ENCODE measurements at regions not wholly inside any gene's neighbourhood (a gene's known extent, or its start where the extent isn't known, plus 50 kb on each side); places are given as distances from the start of the nearest gene placed in this dataset.

GRCh38 chr11:112785719-112786118 is 175.5 kb upstream of the NCAM1 start:
- no peak overlapping the region for H2AFZ ChIP-seq (replicated peaks; ENCODE audit: low read length, poor library complexity)
- no peak overlapping the region for H3K56ac ChIP-seq (ENCODE audit: extremely low read depth, insufficient read depth, low read length)

More at GRCh38 chr11:112785719-112786118, 175.5 kb upstream of the NCAM1 start:
- Histone ChIP-seq H3K18ac (ENCODE audit: low read depth, low read length) (no peak overlapping the region), H3K9me3 (ENCODE audit: control insufficient read depth, insufficient read depth, low read length) (0 out of 2 replicates have a peak, but pooled peaks cover 2% of the 10 kb centered on the region), H3K27ac (ENCODE audit: insufficient read depth, low read length) (no peak overlapping the region), H3K4ac (ENCODE audit: low read depth, low read length) (no peak overlapping the region), H3K23ac (ENCODE audit: low read depth, low read length) (no peak overlapping the region), H2BK120ac (ENCODE audit: low read depth, low read length) (no peak overlapping the region), H3K9me1 (ENCODE audit: insufficient read depth, low read length) (no peaks in the 10 kb centered on the region), H4K5ac (ENCODE audit: low read depth, low read length) (no peak overlapping the region), H4K8ac (ENCODE audit: low read depth in 2 of 2, low read length in 2 of 2) (no peak overlapping the region), H3K9ac (ENCODE audit: low read depth, low read length) (no peak overlapping the region), H3K27me3 (ENCODE audit: control insufficient read depth, insufficient read depth, low read length) (no peaks in the 10 kb centered on the region), H3K4me2 (ENCODE audit: low read depth, low read length) (no peak overlapping the region), H3K36me3 (ENCODE audit: control insufficient read depth, insufficient read depth, low read length) (no peaks in the 10 kb centered on the region), H3K4me1 (ENCODE audit: control insufficient read depth, insufficient read depth, low read length) (no peaks in the 10 kb centered on the region), H2AK9ac (replicated peaks; ENCODE audit: low read depth, low read length, poor library complexity) (no peak overlapping the region), H3K4me3 (ENCODE audit: insufficient read depth, low read depth, low read length) (no peak overlapping the region), H2BK5ac (ENCODE audit: low read depth, low read length, poor library complexity, severe bottlenecking) (no peak overlapping the region), H4K91ac (ENCODE audit: insufficient read depth, low read depth, low read length) (no peak overlapping the region), H2BK20ac (ENCODE audit: low read depth, low read length) (no peak overlapping the region), H4K20me1 (ENCODE audit: insufficient read depth, low read length) (no peaks in the 10 kb centered on the region), H3K79me1 (ENCODE audit: low read depth in 1 of 2, low read length in 2 of 2) (no peaks in the 10 kb centered on the region), H3K14ac (replicated peaks; ENCODE audit: low read depth, low read length) (no peak overlapping the region), H2BK15ac (ENCODE audit: low read depth, low read length) (no peak overlapping the region), H2AK5ac (ENCODE audit: low read depth, low read length) (no peak overlapping the region)
- dilution Hi-C loops (cut with HindIII; ENCODE audit: low sequenced_read_pairs, unreplicated experiment), result no loop called here
- POLR2A ChIA-PET (ENCODE audit: unreplicated experiment), result interaction anchor here (0.5 kb wide), 1 partner anchor 767 kb away, joined by 5 read pairs; no protein-coding TSS in a partner anchor
- TF ChIP-seq POLR2A (IDR thresholded peaks at IDR 0.05; ENCODE audit: low read depth, low read length), result no peak
- no peak for TF ChIP-seq RFX5 (IDR thresholded peaks at IDR 0.05; ENCODE audit: low read depth, low read length)
- TF ChIP-seq SMC3 (IDR thresholded peaks at IDR 0.05; ENCODE audit: low read depth, low read length), result no peak
- no peak for TF ChIP-seq MAFK (IDR thresholded peaks at IDR 0.05; ENCODE audit: low read depth, low read length)
- TF ChIP-seq CTCF (conservative IDR thresholded peaks at IDR 0.05; ENCODE audit: low read depth, low read length), result no peak
- TF ChIP-seq MAZ (IDR thresholded peaks at IDR 0.05; ENCODE audit: borderline replicate concordance, low read depth, low read length), result no peak
- no peak for TF ChIP-seq NFE2L2 (IDR thresholded peaks at IDR 0.05; ENCODE audit: low read depth, low read length)
- TF ChIP-seq USF2 (IDR thresholded peaks at IDR 0.05; ENCODE audit: low read depth, low read length), result no peak
- TF ChIP-seq RAD21 (IDR thresholded peaks at IDR 0.05; ENCODE audit: low read length), result no peak
- TF ChIP-seq MXI1 (IDR thresholded peaks at IDR 0.05; ENCODE audit: borderline replicate concordance, low read depth, low read length), result no peak
- no TSS peak for BruUV-seq (replicated peaks)
- CTCF ChIA-PET, result no interaction called here
- no CpG with 5 or more reads among the region's 3 CpGs for WGBS, 2 experiments (ENCODE audit: extremely low coverage in 2 of 2, insufficient read length in 1 of 2)
- intact Hi-C loops (cut with micrococcal nuclease), result no loop called here
- in situ Hi-C loops (cut with MboI; ENCODE audit: low sequenced_read_pairs), result no loop called here
- ATAC-seq (ENCODE audit: low read depth) (no peak), DNase-seq (peak; percentile 11)
